GM23338 (cell line): ENCODE measurements at regions not wholly inside any gene's neighbourhood (a gene's known extent, or its start where the extent isn't known, plus 50 kb on each side); places are given as distances from the start of the nearest gene placed in this dataset.

Experiments used
- ATAC-seq: fragments of 200-7000 bp; cut with Tn5 transposase; 3 replicates; pipeline ENCODE4 v1.9.1; 2020
- DNase-seq: peaks from one replicate; pipeline ENCODE4 v3.0.0-alpha.2; 2015; ENCODE audit warnings: low spot score
- H2AFZ ChIP-seq: fragments of 200-600 bp; sonication (generic); 2 replicates; pipeline ENCODE4 v1.8.0; 2016; ENCODE audit warnings: antibody characterized with exemption, mild to moderate bottlenecking, moderate library complexity
- H3F3A ChIP-seq: fragments of 200-600 bp; sonication (generic); replicated peaks from 2 replicates; pipeline ENCODE4 v1.8.0; 2017; ENCODE audit warnings: antibody characterized with exemption, mixed run types, low read depth
- H3K27ac ChIP-seq: fragments of 200-600 bp; sonication (generic); 2 replicates; pipeline ENCODE4 v1.6.1; 2016; ENCODE audit warnings: low read depth
- H3K27me3 ChIP-seq: fragments of 200-600 bp; sonication (generic); 2 replicates; pipeline ENCODE4 v1.8.0; 2016; ENCODE audit warnings: mild to moderate bottlenecking, mixed run types, moderate library complexity; ENCODE audit not compliant: insufficient read depth
- H3K36me3 ChIP-seq: fragments of 200-600 bp; sonication (generic); 2 replicates; pipeline ENCODE4 v1.8.0; 2016; ENCODE audit warnings: mild to moderate bottlenecking; ENCODE audit not compliant: insufficient read depth
- H3K4me1 ChIP-seq: fragments of 200-600 bp; sonication (generic); 2 replicates; pipeline ENCODE4 v1.8.0; 2016; ENCODE audit warnings: mild to moderate bottlenecking, moderate library complexity; ENCODE audit not compliant: insufficient read depth
- H3K4me2 ChIP-seq: fragments of 200-600 bp; sonication (generic); 2 replicates; pipeline ENCODE4 v1.7.1; 2017; ENCODE audit warnings: mixed run types
- H3K4me3 ChIP-seq: fragments of 200-600 bp; sonication (generic); 2 replicates; pipeline ENCODE4 v1.6.1; 2016; ENCODE audit warnings: mixed run types
- H3K79me2 ChIP-seq: fragments of 200-600 bp; sonication (generic); replicated peaks from 2 replicates; pipeline ENCODE4 v1.8.0; 2017; ENCODE audit warnings: mild to moderate bottlenecking; ENCODE audit not compliant: insufficient read depth
- H3K9me2 ChIP-seq: fragments of 200-600 bp; sonication (generic); 2 replicates; pipeline ENCODE4 v1.8.0; 2017; ENCODE audit not compliant: insufficient read depth
- H4K20me1 ChIP-seq: fragments of 200-600 bp; sonication (generic); replicated peaks from 2 replicates; pipeline ENCODE4 v1.8.0; 2017; ENCODE audit warnings: mild to moderate bottlenecking; ENCODE audit not compliant: insufficient read depth
- H3K27ac Mint-ChIP-seq: 2 replicates; pipeline ENCODE4 v1.8.0; 2020; ENCODE audit warnings: inconsistent platforms, mild to moderate bottlenecking, moderate library complexity, mixed read lengths
- H3K27me3 Mint-ChIP-seq: 3 replicates; pipeline ENCODE4 v1.8.0; 2022; ENCODE audit warnings: low read depth, mild to moderate bottlenecking, moderate library complexity, mixed read lengths, inconsistent platforms; ENCODE audit not compliant: insufficient read depth, poor library complexity
- H3K36me3 Mint-ChIP-seq: 3 replicates; pipeline ENCODE4 v1.8.0; 2021; ENCODE audit warnings: low read depth, mild to moderate bottlenecking, inconsistent platforms, moderate library complexity, mixed read lengths
- H3K4me1 Mint-ChIP-seq: 3 replicates; pipeline ENCODE4 v1.8.0; 2020; ENCODE audit warnings: mild to moderate bottlenecking, inconsistent platforms, mixed read lengths
- H3K4me3 Mint-ChIP-seq: 3 replicates; pipeline ENCODE4 v1.8.0; 2021; ENCODE audit warnings: moderate library complexity, mild to moderate bottlenecking, inconsistent platforms, mixed read lengths
- H3K9me3 Mint-ChIP-seq: 3 replicates; pipeline ENCODE4 v1.8.0; 2020; ENCODE audit warnings: moderate library complexity, mild to moderate bottlenecking, inconsistent platforms, mixed read lengths
- CREB1 ChIP-seq: fragments of 250-450 bp; sonication (Bioruptor Pico); IDR thresholded peaks from 2 replicates; pipeline ENCODE4 v1.5.0; 2020; ENCODE audit warnings: low read depth, mild to moderate bottlenecking, moderate library complexity
- EZH2 ChIP-seq: fragments of 200-600 bp; sonication (generic); IDR thresholded peaks from one replicate; pipeline ENCODE4 v1.8.0; 2017; ENCODE audit warnings: antibody characterized with exemption, mild to moderate bottlenecking, low read depth; ENCODE audit not compliant: unreplicated experiment
- JUNB ChIP-seq: IDR thresholded peaks from one replicate; pipeline ENCODE4 v1.6.1; 2016; ENCODE audit warnings: antibody characterized with exemption; ENCODE audit not compliant: unreplicated experiment
- POLR2AphosphoS5 ChIP-seq: IDR thresholded peaks from 2 replicates; pipeline ENCODE4 v1.6.1; 2016; ENCODE audit warnings: antibody characterized with exemption, low read depth
- REST ChIP-seq: IDR thresholded peaks from one replicate; pipeline ENCODE4 v1.6.1; 2018; ENCODE audit warnings: antibody characterized with exemption; ENCODE audit not compliant: unreplicated experiment
- STAT1 ChIP-seq: IDR thresholded peaks from one replicate; pipeline ENCODE4 v1.6.1; 2016; ENCODE audit warnings: antibody characterized with exemption; ENCODE audit not compliant: unreplicated experiment
- ZNF114 ChIP-seq: fragments of 250-450 bp; sonication (Bioruptor Pico); IDR thresholded peaks from 2 replicates; pipeline ENCODE4 v1.5.0; 2020; ENCODE audit warnings: mild to moderate bottlenecking, moderate library complexity
- ZNF462 ChIP-seq: fragments of 250-450 bp; sonication (Bioruptor Pico); IDR thresholded peaks from 2 replicates; pipeline ENCODE4 v1.5.0; 2020; ENCODE audit warnings: mild to moderate bottlenecking, moderate library complexity

- H3K36me3 Mint-ChIP-seq = peaks cover 14% of the 10 kb centered on the region; the same call in 2 of the 3 replicates
- no peak for TF ChIP-seq EZH2
- no peak for TF ChIP-seq JUNB
- no peak for TF ChIP-seq CREB1 (CRISPR knock-in tag)
- TF ChIP-seq POLR2AphosphoS5 = no peak
- TF ChIP-seq REST = no peak
- peaks cover 11% of the 10 kb centered on the region; the same call in 2 of the 3 replicates for H3K9me3 Mint-ChIP-seq
- DNase-seq = peak; percentile 24
- no peaks in the 10 kb centered on the region for H3F3A ChIP-seq
- H3K27me3 ChIP-seq = no peaks in the 10 kb centered on the region
- H3K4me3 ChIP-seq = no peak overlapping the region
- H3K27ac ChIP-seq = no peak overlapping the region
- H3K4me2 ChIP-seq = no peak overlapping the region
- ATAC-seq = no peak
- H3K9me2 ChIP-seq = no peaks in the 10 kb centered on the region
- no peaks in the 10 kb centered on the region for H3K36me3 ChIP-seq
- H3K4me3 Mint-ChIP-seq = no peak overlapping the region
- H3K4me1 ChIP-seq = no peaks in the 10 kb centered on the region
- H3K27me3 Mint-ChIP-seq = peaks cover 3% of the 10 kb centered on the region
- H3K79me2 ChIP-seq = no peaks in the 10 kb centered on the region
- H4K20me1 ChIP-seq = no peaks in the 10 kb centered on the region
- H3K27ac Mint-ChIP-seq = no peak overlapping the region
- no peak overlapping the region for H2AFZ ChIP-seq
- peaks cover 7% of the 10 kb centered on the region for H3K4me1 Mint-ChIP-seq
Measured at GRCh38 chr2:144020047-144020446, 499.9 kb downstream of the ZEB2 start.

- Histone ChIP-seq H3K79me2 (no peaks in the 10 kb centered on the region), H4K20me1 (no peaks in the 10 kb centered on the region), H3K36me3 (no peaks in the 10 kb centered on the region), H3K27ac (no peak overlapping the region), H3F3A (no peaks in the 10 kb centered on the region), H3K9me2 (no peaks in the 10 kb centered on the region), H3K4me1 (no peaks in the 10 kb centered on the region), H3K4me2 (no peak overlapping the region), H3K27me3 (no peaks in the 10 kb centered on the region), H3K4me3 (no peak overlapping the region), H2AFZ (no peak overlapping the region)
- no peaks in the 10 kb centered on the region for H3K9me3 Mint-ChIP-seq
- ATAC-seq = no peak
- no peak overlapping the region for H3K27ac Mint-ChIP-seq
- peaks cover under 1% of the 10 kb centered on the region for H3K27me3 Mint-ChIP-seq
- peaks cover 7% of the 10 kb centered on the region for H3K4me1 Mint-ChIP-seq
- H3K4me3 Mint-ChIP-seq = no peak overlapping the region
- TF ChIP-seq ZNF114 = no peak
- no peaks in the 10 kb centered on the region for H3K36me3 Mint-ChIP-seq
- DNase-seq = no peak
Measured at GRCh38 chr2:144015655-144016245, 504.2 kb downstream of the ZEB2 start.

- H3K4me3 Mint-ChIP-seq = no peak overlapping the region
- no peaks in the 10 kb centered on the region for H3K9me3 Mint-ChIP-seq
- H3K27me3 Mint-ChIP-seq = no peaks in the 10 kb centered on the region
- Histone ChIP-seq H2AFZ (no peak overlapping the region), H3K27me3 (no peaks in the 10 kb centered on the region), H3K4me3 (no peak overlapping the region), H3K27ac (no peak overlapping the region), H4K20me1 (no peaks in the 10 kb centered on the region), H3K79me2 (no peaks in the 10 kb centered on the region), H3K36me3 (no peaks in the 10 kb centered on the region), H3F3A (no peaks in the 10 kb centered on the region), H3K4me1 (no peaks in the 10 kb centered on the region), H3K4me2 (no peak overlapping the region), H3K9me2 (no peaks in the 10 kb centered on the region)
- H3K27ac Mint-ChIP-seq = no peak overlapping the region
- H3K36me3 Mint-ChIP-seq = no peaks in the 10 kb centered on the region
- ATAC-seq (no peak), DNase-seq (no peak)
- H3K4me1 Mint-ChIP-seq = peaks cover 7% of the 10 kb centered on the region
- no peak for TF ChIP-seq CREB1 (CRISPR knock-in tag)
- TF ChIP-seq ZNF114 = no peak
- TF ChIP-seq ZNF462 = no peak
- no peak for TF ChIP-seq STAT1
Measured at GRCh38 chr2:144015036-144015435, 504.9 kb downstream of the ZEB2 start.
